Esophagus squamous epithelium (tissue), 4 donors: ENCODE measurements at regions not wholly inside any gene's neighbourhood (a gene's known extent, or its start where the extent isn't known, plus 50 kb on each side); places are given as distances from the start of the nearest gene placed in this dataset.

Experiments used
- POLR2A ChIP-seq, 4 donors: fragments of 450-650 bp; IDR thresholded peaks; one replicate each; pipeline ENCODE4 v1.6.1; 2017; ENCODE audit warnings: antibody characterized with exemption in 4 of 4, mild to moderate bottlenecking in 4 of 4, moderate library complexity in 3 of 4
- TF ChIP-seq, protein P1 (sequence below), 6 experiments: fragments of 450-650 bp in 4 of 6; fragments of 200-600 bp in 2 of 6; sonication (generic) in 2 of 6; IDR thresholded peaks; one replicate each; pipeline ENCODE4 v1.5.1; 2016 to 2019; ENCODE audit warnings: antibody characterized with exemption in 6 of 6, mild to moderate bottlenecking in 4 of 6, moderate library complexity in 4 of 6

DNA sequence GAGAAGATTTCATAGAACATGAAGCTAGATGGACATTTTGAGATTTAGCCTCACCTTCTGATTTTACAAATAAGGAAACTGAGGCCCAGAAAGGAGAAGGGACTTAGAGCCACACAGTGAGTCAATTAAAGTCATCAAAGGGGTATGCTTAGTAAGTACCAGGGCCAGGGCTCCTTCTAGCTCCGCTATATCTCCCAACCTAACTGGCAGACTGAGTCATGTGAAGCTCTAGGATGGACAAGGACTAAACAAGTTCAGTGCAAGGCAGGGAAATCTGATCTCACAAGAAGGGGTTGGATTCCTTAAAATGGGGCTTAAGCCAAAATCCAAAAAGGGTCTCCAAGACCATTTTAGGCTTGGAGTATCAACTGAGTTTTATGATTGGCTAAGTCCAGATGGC is 215.8 kb downstream of the PHLDA1 start:
- no peak for TF ChIP-seq POLR2A (IDR thresholded peaks at IDR 0.05)
- TF ChIP-seq, protein P1, sequence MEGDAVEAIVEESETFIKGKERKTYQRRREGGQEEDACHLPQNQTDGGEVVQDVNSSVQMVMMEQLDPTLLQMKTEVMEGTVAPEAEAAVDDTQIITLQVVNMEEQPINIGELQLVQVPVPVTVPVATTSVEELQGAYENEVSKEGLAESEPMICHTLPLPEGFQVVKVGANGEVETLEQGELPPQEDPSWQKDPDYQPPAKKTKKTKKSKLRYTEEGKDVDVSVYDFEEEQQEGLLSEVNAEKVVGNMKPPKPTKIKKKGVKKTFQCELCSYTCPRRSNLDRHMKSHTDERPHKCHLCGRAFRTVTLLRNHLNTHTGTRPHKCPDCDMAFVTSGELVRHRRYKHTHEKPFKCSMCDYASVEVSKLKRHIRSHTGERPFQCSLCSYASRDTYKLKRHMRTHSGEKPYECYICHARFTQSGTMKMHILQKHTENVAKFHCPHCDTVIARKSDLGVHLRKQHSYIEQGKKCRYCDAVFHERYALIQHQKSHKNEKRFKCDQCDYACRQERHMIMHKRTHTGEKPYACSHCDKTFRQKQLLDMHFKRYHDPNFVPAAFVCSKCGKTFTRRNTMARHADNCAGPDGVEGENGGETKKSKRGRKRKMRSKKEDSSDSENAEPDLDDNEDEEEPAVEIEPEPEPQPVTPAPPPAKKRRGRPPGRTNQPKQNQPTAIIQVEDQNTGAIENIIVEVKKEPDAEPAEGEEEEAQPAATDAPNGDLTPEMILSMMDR (IDR thresholded peaks at IDR 0.05) = no peak
